ENCODE measurements at regions not wholly inside any gene's neighbourhood (a gene's known extent, or its start where the extent isn't known, plus 50 kb on each side); places are given as distances from the start of the nearest gene placed in this dataset.

DNA sequence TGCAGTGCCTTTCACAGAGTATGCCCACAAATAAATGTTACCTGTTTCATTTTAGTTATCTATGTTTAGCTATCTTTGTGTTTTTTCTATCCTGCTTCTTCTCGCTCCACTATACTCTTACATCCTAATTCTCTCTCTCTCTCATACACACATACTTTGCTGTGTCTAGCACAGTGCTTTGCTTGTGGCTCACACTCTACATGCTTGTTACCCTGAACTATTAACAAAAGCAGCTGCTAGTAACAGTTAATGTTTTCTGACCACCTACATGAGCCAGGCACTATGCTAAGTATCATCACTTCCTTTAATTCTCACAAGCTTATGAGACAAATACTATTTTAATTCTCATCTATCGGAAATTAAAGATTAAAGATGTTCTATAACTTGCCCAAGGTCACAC is 390.5 kb upstream of the HNRNPA3 start:
- Histone ChIP-seq H3K27ac (ENCODE audit: low read length) (no peak overlapping the region), H3K27me3 (ENCODE audit: control insufficient read depth, insufficient read depth) (no peaks in the 10 kb centered on the region), H3K9me3 (ENCODE audit: control insufficient read depth, low read length) (no peaks in the 10 kb centered on the region), H3K4me3 (ENCODE audit: low read length) (no peak overlapping the region), H3K4me1 (ENCODE audit: control insufficient read depth, insufficient read depth, low read length) (no peaks in the 10 kb centered on the region)
- ATAC-seq, result no peak
- WGBS, result 90% methylated on average over 2 of the region's 2 CpGs
- DNase-seq, result no peak
- intact Hi-C loops (cut with DNase I), result no loop called here

GRCh38 chr2:176826356-176826755 is 386.2 kb upstream of the HNRNPA3 start:
- 85% methylated on average over 2 of the region's 2 CpGs for WGBS
- intact Hi-C loops (cut with DNase I), result no loop called here
- DNase-seq (no peak), ATAC-seq (no peak)
- Histone ChIP-seq H3K4me1 (ENCODE audit: control insufficient read depth, insufficient read depth, low read length) (no peaks in the 10 kb centered on the region), H3K27me3 (ENCODE audit: control insufficient read depth, insufficient read depth) (peaks cover 3% of the 10 kb centered on the region), H3K4me3 (ENCODE audit: low read length) (no peak overlapping the region), H3K9me3 (ENCODE audit: control insufficient read depth, low read length) (no peaks in the 10 kb centered on the region), H3K27ac (ENCODE audit: low read length) (no peak overlapping the region)

- intact Hi-C loops (cut with DNase I), result no loop called here
- H3K4me1 ChIP-seq (ENCODE audit: control insufficient read depth, insufficient read depth, low read length), result no peaks in the 10 kb centered on the region
- DNase-seq (no peak), ATAC-seq (no peak)
- H3K27ac ChIP-seq (ENCODE audit: low read length), result no peak overlapping the region
- H3K4me3 ChIP-seq (ENCODE audit: low read length), result no peak overlapping the region
- H3K27me3 ChIP-seq (ENCODE audit: control insufficient read depth, insufficient read depth), result peaks cover 3% of the 10 kb centered on the region
- no peaks in the 10 kb centered on the region for H3K9me3 ChIP-seq (ENCODE audit: control insufficient read depth, low read length)
- WGBS, result 75% methylated on average over 9 of the region's 9 CpGs
These were observed 385.5 kb upstream of the HNRNPA3 start for GRCh38 chr2:176826984-176827668.

GRCh38 chr2:176830362-176830761 is 382.2 kb upstream of the HNRNPA3 start:
- Histone ChIP-seq H3K27me3 (ENCODE audit: control insufficient read depth, insufficient read depth) (peaks cover 3% of the 10 kb centered on the region), H3K9me3 (ENCODE audit: control insufficient read depth, low read length) (no peaks in the 10 kb centered on the region), H3K4me3 (ENCODE audit: low read length) (no peak overlapping the region), H3K4me1 (ENCODE audit: control insufficient read depth, insufficient read depth, low read length) (no peaks in the 10 kb centered on the region), H3K27ac (ENCODE audit: low read length) (no peak overlapping the region)
- no peak for DNase-seq
- ATAC-seq, result no peak
- 42% methylated on average over 3 of the region's 3 CpGs for WGBS
- intact Hi-C loops (cut with DNase I), result no loop called here

DNA sequence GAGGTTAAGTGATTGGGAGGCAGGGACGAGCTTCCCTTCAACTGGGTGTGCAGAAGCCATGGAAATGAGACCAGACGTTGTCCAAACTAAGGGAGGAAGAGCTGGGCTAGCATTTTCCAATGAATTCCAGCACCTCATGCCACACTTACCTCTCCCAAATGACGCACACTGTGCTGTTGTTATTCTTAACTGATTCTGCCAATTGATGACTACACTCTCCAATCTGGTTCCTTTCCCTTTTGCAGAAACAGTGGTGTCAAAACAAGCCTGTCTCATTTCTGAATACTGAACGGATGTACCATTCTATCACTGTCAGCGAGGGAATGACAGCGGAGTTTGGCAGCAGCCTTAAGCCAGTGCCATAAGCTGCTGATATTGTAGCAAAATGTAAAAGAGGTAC is 380.5 kb upstream of the HNRNPA3 start:
- DNase-seq (no peak), ATAC-seq (no peak)
- Histone ChIP-seq H3K4me1 (ENCODE audit: control insufficient read depth, insufficient read depth, low read length) (no peaks in the 10 kb centered on the region), H3K4me3 (ENCODE audit: low read length) (no peak overlapping the region), H3K27me3 (ENCODE audit: control insufficient read depth, insufficient read depth) (peaks cover 3% of the 10 kb centered on the region), H3K27ac (ENCODE audit: low read length) (no peak overlapping the region), H3K9me3 (ENCODE audit: control insufficient read depth, low read length) (no peaks in the 10 kb centered on the region)
- intact Hi-C loops (cut with DNase I), result no loop called here
- whole genome bisulfite sequencing, result 82% methylated on average over 6 of the region's 6 CpGs

- H3K27ac ChIP-seq (ENCODE audit: low read length), result no peak overlapping the region
- ATAC-seq (no peak), DNase-seq (no peak)
- intact Hi-C loops (cut with DNase I), result no loop called here
- no peaks in the 10 kb centered on the region for H3K4me1 ChIP-seq (ENCODE audit: control insufficient read depth, insufficient read depth, low read length)
- H3K27me3 ChIP-seq (ENCODE audit: control insufficient read depth, insufficient read depth), result peaks cover 3% of the 10 kb centered on the region
- no peak overlapping the region for H3K4me3 ChIP-seq (ENCODE audit: low read length)
- H3K9me3 ChIP-seq (ENCODE audit: control insufficient read depth, low read length), result no peaks in the 10 kb centered on the region
These were observed 378.9 kb upstream of the HNRNPA3 start for GRCh38 chr2:176833671-176834070.

GRCh38 chr2:176834226-176834625 is 378.4 kb upstream of the HNRNPA3 start:
- H3K4me1 ChIP-seq (ENCODE audit: control insufficient read depth, insufficient read depth, low read length), result no peaks in the 10 kb centered on the region
- peaks cover 3% of the 10 kb centered on the region for H3K27me3 ChIP-seq (ENCODE audit: control insufficient read depth, insufficient read depth)
- no peak overlapping the region for H3K4me3 ChIP-seq (ENCODE audit: low read length)
- H3K27ac ChIP-seq (ENCODE audit: low read length), result no peak overlapping the region
- intact Hi-C loops (cut with DNase I), result no loop called here
- no peak for ATAC-seq
- WGBS, result 65% methylated on average over 3 of the region's 3 CpGs
- DNase-seq, result no peak
- H3K9me3 ChIP-seq (ENCODE audit: control insufficient read depth, low read length), result no peaks in the 10 kb centered on the region

DNA sequence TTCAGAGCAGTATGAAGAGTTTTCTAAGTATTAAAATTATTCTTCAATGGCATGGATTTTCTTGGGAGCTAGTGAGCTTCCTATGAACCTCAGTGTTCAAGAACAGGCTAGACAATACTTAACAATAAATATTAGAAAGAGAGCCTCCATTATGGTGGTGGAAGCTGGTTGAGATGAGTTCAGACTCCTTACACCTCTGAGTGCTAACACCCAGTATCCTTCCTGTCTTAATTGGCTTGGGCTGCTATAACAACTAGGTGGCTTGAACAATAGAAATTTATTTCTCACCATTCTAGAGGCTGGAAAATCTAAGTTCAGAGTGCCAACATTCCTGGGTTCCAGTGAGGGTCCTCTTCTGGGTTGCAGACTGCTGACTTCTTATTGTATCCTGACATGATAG is 369.4 kb upstream of the HNRNPA3 start:
- no peak overlapping the region for H3K27ac ChIP-seq (ENCODE audit: low read length)
- no peak overlapping the region for H3K4me3 ChIP-seq (ENCODE audit: low read length)
- intact Hi-C loops (cut with DNase I), result no loop called here
- no peak for ATAC-seq
- H3K4me1 ChIP-seq (ENCODE audit: control insufficient read depth, insufficient read depth, low read length), result no peaks in the 10 kb centered on the region
- DNase-seq, result no peak
- no peaks in the 10 kb centered on the region for H3K9me3 ChIP-seq (ENCODE audit: control insufficient read depth, low read length)
- peaks cover 4% of the 10 kb centered on the region for H3K27me3 ChIP-seq (ENCODE audit: control insufficient read depth, insufficient read depth)

- H3K4me1 ChIP-seq (ENCODE audit: control insufficient read depth, insufficient read depth, low read length), result no peaks in the 10 kb centered on the region
- 63% methylated on average over 1 of the region's 1 CpG for WGBS
- ATAC-seq, result no peak
These were observed 368.1 kb upstream of the HNRNPA3 start for GRCh38 chr2:176844461-176844860.

DNA sequence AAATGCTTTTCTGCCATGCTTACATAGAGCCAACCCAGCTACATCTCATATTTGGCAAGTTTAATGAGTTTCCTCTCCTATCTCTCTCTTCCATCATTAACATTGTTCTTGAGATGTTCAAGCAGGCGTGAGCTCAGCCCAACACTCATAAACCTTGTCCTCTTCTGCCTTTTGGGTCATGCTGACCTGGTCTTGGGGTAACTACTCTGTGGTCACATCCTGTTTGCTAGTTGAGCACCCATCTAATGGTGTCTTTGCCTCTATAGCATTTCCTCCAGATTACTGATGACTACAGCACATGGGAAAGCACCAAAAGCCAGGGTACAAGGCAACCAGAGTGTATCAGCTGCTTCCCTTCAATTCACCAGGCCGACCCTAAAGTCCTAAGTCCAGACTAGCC is 366.9 kb upstream of the HNRNPA3 start:
- WGBS, result 75% methylated on average over 2 of the region's 2 CpGs
- no peaks in the 10 kb centered on the region for H3K4me1 ChIP-seq (ENCODE audit: control insufficient read depth, insufficient read depth, low read length)
- peaks cover 4% of the 10 kb centered on the region for H3K27me3 ChIP-seq (ENCODE audit: control insufficient read depth, insufficient read depth)
- intact Hi-C loops (cut with DNase I), result no loop called here
- no peak overlapping the region for H3K4me3 ChIP-seq (ENCODE audit: low read length)
- DNase-seq (no peak), ATAC-seq (no peak)
- H3K9me3 ChIP-seq (ENCODE audit: control insufficient read depth, low read length), result no peaks in the 10 kb centered on the region
- H3K27ac ChIP-seq (ENCODE audit: low read length), result no peak overlapping the region

More at GRCh38 chr2:176844461-176844860, 368.1 kb upstream of the HNRNPA3 start:
- Histone ChIP-seq H3K27me3 (ENCODE audit: control insufficient read depth, insufficient read depth) (peaks cover 4% of the 10 kb centered on the region), H3K27ac (ENCODE audit: low read length) (no peak overlapping the region), H3K4me3 (ENCODE audit: low read length) (no peak overlapping the region), H3K9me3 (ENCODE audit: control insufficient read depth, low read length) (no peaks in the 10 kb centered on the region)
- no peak for DNase-seq
- intact Hi-C loops (cut with DNase I), result no loop called here

DNA sequence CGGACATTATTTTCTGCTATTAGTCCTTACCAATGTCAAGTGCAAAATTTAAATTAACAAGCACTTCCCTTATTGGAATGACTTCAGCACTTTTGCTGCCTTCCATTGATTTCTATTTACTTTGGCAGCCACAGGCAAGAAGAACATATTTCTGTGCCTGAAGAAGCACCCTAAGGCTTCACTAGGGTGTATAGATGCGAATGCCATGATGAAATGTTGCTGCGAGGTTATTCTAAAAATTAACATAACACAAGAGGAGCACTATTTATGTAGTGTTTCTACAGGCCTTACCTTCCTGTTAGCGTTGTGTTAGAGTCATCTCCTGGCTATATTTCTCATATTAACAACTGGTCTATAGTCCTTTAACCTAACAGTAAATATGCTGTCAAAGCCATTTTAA is 365.0 kb upstream of the HNRNPA3 start:
- Histone ChIP-seq H3K4me1 (ENCODE audit: control insufficient read depth, insufficient read depth, low read length) (no peaks in the 10 kb centered on the region), H3K9me3 (ENCODE audit: control insufficient read depth, low read length) (no peaks in the 10 kb centered on the region), H3K27me3 (ENCODE audit: control insufficient read depth, insufficient read depth) (peaks cover 4% of the 10 kb centered on the region), H3K27ac (ENCODE audit: low read length) (no peak overlapping the region), H3K4me3 (ENCODE audit: low read length) (no peak overlapping the region)
- DNase-seq, result no peak
- intact Hi-C loops (cut with DNase I), result no loop called here
- ATAC-seq, result no peak
- 65% methylated on average over 4 of the region's 4 CpGs for WGBS

- no peak for ATAC-seq
- no peaks in the 10 kb centered on the region for H3K4me1 ChIP-seq (ENCODE audit: control insufficient read depth, insufficient read depth, low read length)
- H3K27me3 ChIP-seq (ENCODE audit: control insufficient read depth, insufficient read depth), result no peaks in the 10 kb centered on the region
- DNase-seq, result no peak
- H3K4me3 ChIP-seq (ENCODE audit: low read length), result no peak overlapping the region
- WGBS, result 62% methylated on average over 8 of the region's 8 CpGs
- intact Hi-C loops (cut with DNase I), result no loop called here
- no peak overlapping the region for H3K27ac ChIP-seq (ENCODE audit: low read length)
- H3K9me3 ChIP-seq (ENCODE audit: control insufficient read depth, low read length), result no peaks in the 10 kb centered on the region
These were observed 363.8 kb upstream of the HNRNPA3 start for GRCh38 chr2:176848844-176849243.
